Keratinocyte (primary cell): ENCODE measurements at regions not wholly inside any gene's neighbourhood (a gene's known extent, or its start where the extent isn't known, plus 50 kb on each side); places are given as distances from the start of the nearest gene placed in this dataset.

ENCODE experiments used
- EZH2 ChIP-seq: IDR thresholded peaks from one replicate; pipeline ENCODE4 v1.6.1; 2012; ENCODE audit warnings: inconsistent platforms, mild to moderate bottlenecking, low read length, moderate library complexity
- TF ChIP-seq, protein P1 (sequence below), 3 experiments: IDR thresholded peaks in 1 of 3; conservative IDR thresholded peaks in 1 of 3; optimal IDR thresholded peaks in 1 of 3; 2 replicates in 2 of 3; 3 replicates in 1 of 3; pipeline versions ENCODE3 to v1.5.1; 2011; ENCODE audit warnings: low read length in 3 of 3, mild to moderate bottlenecking in 3 of 3, moderate library complexity in 2 of 3, control low read depth in 1 of 3, inconsistent platforms in 1 of 3; ENCODE audit not compliant: insufficient read depth in 2 of 3; ENCODE audit errors: extremely low read depth in 1 of 3

DNA sequence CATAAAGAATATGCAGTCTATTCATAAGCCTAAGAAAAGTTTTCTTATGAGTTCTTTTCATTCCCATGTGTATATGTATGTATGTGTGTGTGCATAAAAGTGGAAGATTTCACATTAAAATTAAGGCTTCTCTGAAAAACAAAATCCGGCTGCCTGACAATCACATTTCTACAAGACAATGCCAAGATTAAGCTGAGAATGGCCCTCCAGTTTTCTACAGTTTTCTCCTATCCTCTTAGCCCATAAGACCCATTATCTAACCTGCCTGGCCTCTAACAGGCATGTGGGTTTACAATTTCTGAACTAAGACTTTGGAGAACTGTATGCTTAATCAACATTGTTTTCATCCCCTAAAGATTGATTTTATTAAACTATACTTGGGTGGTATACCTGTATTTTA, 446.0 kb upstream of the SEMA3A start:
- TF ChIP-seq, protein P1, sequence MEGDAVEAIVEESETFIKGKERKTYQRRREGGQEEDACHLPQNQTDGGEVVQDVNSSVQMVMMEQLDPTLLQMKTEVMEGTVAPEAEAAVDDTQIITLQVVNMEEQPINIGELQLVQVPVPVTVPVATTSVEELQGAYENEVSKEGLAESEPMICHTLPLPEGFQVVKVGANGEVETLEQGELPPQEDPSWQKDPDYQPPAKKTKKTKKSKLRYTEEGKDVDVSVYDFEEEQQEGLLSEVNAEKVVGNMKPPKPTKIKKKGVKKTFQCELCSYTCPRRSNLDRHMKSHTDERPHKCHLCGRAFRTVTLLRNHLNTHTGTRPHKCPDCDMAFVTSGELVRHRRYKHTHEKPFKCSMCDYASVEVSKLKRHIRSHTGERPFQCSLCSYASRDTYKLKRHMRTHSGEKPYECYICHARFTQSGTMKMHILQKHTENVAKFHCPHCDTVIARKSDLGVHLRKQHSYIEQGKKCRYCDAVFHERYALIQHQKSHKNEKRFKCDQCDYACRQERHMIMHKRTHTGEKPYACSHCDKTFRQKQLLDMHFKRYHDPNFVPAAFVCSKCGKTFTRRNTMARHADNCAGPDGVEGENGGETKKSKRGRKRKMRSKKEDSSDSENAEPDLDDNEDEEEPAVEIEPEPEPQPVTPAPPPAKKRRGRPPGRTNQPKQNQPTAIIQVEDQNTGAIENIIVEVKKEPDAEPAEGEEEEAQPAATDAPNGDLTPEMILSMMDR (optimal IDR thresholded peaks at IDR 0.05 in 1 of 3, IDR thresholded peaks at IDR 0.05 in 1 of 3, conservative IDR thresholded peaks at IDR 0.05 in 1 of 3; ENCODE audit: extremely low read depth in 1 of 3, insufficient read depth in 2 of 3, low read length in 3 of 3) = no peak
- TF ChIP-seq EZH2 = no peak
